ENCODE measurements at regions not wholly inside any gene's neighbourhood (a gene's known extent, or its start where the extent isn't known, plus 50 kb on each side); places are given as distances from the start of the nearest gene placed in this dataset.
A peak's percentile ranks its signal among the peaks of the same experiment; 100 is the strongest.

DNA sequence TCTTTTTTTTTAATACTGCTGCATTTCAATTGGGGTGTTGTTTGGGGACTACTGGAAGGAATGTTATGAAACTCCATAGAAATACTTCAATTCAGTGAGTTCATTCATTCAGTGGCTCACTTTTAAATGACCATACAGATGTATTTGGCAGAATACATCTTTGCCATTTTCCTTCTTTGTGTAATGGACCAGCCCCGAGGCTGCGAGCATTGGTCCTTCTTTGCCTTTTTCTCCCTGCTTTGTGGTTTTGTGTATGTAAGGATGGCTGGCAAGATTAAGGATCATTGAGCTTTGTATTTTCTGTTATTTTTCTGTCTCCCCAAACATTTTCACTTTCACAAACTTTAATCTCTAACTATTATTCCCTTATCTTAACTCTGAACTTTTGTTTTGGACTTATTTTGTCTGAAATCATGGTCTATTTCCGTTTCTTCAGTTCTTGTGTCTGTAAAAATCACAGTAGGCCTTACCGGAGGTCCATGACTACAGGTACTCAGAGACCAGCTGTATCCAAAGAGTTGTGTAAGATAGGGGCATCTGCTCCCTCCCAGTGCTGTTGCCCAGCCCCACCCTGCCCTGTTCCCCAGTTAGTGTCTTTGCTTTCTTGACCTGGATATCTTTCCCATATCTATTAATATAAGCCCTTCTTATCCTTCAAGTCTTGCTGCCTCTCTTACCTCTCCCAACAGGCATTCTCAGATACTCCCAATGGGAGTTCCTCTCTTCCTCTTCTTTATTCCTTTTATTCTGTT, 154.3 kb upstream of the DMRT1 start:
- Mint-ChIP-seq H3K36me3 (peaks cover 2% of the 10 kb centered on the region), H3K4me3 (no peak overlapping the region), H3K27ac (no peak overlapping the region), H3K9me3 (no peaks in the 10 kb centered on the region), H3K27me3 (no peaks in the 10 kb centered on the region), H3K4me1 (peaks cover 0 to 3% (median 0%) of the 10 kb centered on the region in 3 donors)

DNA sequence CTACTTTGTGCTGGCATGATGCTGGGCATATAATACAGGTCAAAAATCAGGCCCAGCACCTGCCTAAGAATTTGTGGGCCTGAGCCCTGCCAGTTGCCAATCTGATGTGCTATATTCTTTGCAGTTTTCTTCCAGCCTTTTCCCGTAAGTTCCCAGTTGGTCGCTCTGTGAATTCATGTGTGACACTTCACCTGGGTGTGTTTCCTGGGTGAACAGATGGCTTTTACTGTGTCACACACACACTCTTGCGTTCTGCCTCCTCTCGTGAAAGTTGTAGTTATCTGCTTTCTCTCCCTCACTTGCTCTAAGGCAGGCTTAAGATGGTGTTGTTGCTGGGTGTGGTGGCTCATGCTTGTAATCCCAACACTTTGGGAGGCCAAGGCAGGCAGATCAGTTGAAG, 153.5 kb upstream of the DMRT1 start:
- Mint-ChIP-seq H3K9me3 (no peaks in the 10 kb centered on the region), H3K27me3 (no peaks in the 10 kb centered on the region), H3K4me3 (peak overlapping the region in 1 of 4 donors; percentile 38), H3K36me3 (peaks cover 2% of the 10 kb centered on the region), H3K27ac (no peak overlapping the region), H3K4me1 (peaks cover 0 to 3% (median 0%) of the 10 kb centered on the region in 3 donors)

DNA sequence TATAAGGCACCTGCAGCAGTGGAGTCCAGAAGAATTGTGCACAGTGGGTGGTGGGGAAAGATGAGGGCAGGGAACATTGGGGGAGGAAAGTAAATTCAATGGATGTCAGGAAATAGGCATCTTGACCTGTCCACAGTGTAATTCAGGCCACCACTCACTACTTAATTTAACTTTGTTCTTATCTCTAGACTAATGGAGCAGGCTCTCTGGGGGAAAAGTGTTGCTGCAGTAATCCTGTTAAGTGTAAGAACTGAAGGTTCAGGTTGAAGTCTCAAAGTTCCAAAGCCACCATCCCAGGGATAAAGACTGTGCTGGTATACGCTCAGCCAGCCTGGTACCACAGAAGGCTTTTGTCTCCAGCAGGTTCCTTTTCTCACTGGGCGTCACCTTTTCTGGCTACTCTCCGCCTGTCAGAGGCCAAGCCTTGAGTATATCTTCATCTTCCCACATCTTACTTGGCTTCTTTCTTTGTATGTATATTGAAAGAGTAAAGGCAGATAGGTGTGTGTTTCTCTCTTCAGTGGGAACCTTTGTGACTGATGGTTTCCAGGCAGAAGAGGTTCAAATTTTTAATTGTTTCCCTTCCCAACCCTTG, 150.9 kb upstream of the DMRT1 start:
- H3K4me1 Mint-ChIP-seq, result peaks cover 0 to 8% (median 0%) of the 10 kb centered on the region in 3 donors
- H3K9me3 Mint-ChIP-seq, result no peaks in the 10 kb centered on the region
- H3K27ac Mint-ChIP-seq, result peak overlapping the region in 1 of 3 donors; percentile 80
- H3K27me3 Mint-ChIP-seq, result peaks cover 3% of the 10 kb centered on the region
- no peak overlapping the region for H3K4me3 Mint-ChIP-seq
- peaks cover 2% of the 10 kb centered on the region for H3K36me3 Mint-ChIP-seq

DNA sequence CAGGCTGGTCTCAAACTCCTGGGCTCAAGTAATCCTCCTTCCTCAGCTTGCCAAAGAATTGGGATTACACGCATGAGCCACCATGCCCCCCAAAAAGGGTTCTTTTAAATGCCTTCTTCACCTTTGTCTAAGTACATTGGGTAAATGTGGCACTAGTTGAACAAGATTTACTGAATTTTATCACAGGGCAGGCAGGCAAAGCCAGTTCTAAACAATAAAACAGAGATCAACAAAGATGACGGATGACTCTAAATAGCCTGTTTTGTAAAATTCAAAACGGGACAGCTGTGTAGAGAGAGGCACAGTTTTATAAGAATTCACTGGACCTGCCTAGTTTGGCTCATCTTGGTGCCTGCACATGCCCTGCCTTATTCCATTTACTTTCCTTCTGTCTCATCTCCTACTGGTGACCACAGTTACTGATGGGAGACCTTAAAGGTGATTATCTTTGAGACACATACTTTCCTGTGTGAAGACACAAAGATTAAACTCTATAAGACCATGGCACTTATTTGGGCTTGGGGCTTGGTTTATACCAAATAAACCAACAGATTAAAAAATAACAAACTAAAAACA, 149.6 kb upstream of the DMRT1 start:
- H3K27ac Mint-ChIP-seq, result no peak overlapping the region
- no peak overlapping the region for H3K4me3 Mint-ChIP-seq
- no peaks in the 10 kb centered on the region for H3K9me3 Mint-ChIP-seq
- H3K4me1 Mint-ChIP-seq, result peaks cover 0 to 8% (median 3%) of the 10 kb centered on the region in 3 donors
- H3K36me3 Mint-ChIP-seq, result peaks cover 2% of the 10 kb centered on the region
- peaks cover 3% of the 10 kb centered on the region for H3K27me3 Mint-ChIP-seq

DNA sequence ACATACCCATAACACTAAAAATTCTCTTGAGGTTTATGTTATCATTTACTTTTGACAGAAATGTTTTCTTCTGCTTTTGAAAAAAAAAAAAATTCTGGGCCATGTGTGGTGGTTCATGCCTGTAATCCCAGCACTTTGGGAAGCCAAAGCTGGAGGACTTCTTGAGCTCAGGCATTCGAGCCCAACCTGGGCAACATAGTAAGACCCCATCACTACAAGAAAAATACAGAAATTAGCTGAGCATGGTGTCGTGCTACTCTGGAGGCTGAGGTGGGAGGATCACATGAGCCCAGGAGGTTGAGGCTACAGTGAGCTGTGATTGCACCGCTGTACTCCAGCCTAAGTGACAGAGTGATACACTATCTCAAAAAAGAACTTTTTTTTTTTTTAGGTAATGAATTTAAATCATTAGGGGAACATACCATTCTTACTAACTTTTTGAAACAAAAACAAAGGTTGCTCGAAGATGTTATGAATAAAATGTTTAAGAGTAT, 148.8 kb upstream of the DMRT1 start:
- Mint-ChIP-seq H3K36me3 (no peaks in the 10 kb centered on the region), H3K27me3 (peaks cover 3% of the 10 kb centered on the region), H3K4me3 (no peak overlapping the region)

DNA sequence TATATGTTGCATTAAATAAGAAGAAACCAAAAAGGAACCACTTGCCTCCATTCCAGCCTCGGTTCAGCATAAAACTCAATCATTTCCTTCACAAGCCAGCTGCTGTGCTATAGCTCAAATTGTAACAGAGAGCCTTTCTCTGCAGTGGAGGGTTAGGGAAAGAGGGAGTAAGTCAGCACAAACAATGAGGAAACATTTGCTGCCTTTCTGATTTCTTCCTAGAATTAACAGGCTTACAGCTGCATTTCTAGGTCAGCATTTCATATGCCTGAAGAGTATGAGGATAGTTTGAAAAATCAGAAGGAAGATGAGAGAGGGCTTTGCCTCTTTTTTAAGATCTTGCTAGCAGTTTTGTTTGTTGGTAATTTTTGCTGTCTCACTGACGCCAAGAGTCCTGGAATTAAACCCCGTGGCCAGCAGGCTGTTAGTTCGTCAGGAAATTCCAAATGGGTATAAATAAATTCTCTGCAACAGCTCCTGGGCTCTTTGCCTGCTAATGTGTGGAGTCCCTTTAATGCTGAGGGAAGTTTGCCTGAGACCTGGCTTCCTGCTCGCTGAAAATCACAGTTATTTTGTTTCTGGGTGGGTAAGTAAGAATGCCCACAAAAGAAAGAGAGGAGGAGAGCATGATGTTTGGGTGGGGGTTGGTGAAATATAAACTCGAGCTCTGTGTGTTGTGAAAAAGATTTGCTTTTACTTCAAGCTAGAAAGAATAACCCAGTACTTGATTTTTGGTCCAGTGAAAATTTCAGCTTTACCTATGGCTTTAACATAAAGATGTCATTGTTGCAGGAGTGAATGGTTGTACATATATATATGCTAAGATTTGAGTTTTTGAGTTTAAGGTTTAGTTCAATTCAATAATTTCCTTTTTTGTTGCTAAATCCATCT, 148.1 kb upstream of the DMRT1 start:
- no peak overlapping the region for H3K27ac Mint-ChIP-seq
- H3K4me1 Mint-ChIP-seq, result peaks cover 0 to 5% (median 3%) of the 10 kb centered on the region in 3 donors
- H3K27me3 Mint-ChIP-seq, result peaks cover 3% of the 10 kb centered on the region
- H3K36me3 Mint-ChIP-seq, result no peaks in the 10 kb centered on the region
- no peak overlapping the region for H3K4me3 Mint-ChIP-seq
- H3K9me3 Mint-ChIP-seq, result no peaks in the 10 kb centered on the region

More for the DNA sequence above, 148.8 kb upstream of the DMRT1 start:
- Mint-ChIP-seq H3K27ac (no peak overlapping the region), H3K9me3 (no peaks in the 10 kb centered on the region), H3K4me1 (peaks cover 0 to 8% (median 3%) of the 10 kb centered on the region in 3 donors)

DNA sequence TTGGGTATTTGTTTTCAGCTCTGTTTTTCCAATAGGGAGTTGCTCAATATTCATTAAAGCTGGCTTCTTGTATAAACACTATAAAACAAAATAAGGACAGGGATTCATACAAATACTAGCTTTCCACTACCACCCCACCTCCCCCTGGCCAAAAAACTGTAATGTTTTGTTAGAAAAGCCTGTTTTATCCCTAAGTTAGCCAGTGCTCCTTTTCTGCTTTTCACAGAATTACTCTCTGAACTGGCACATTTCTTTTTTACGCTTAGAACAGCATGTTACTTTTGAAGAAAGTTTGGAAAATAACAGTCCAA, 147.4 kb upstream of the DMRT1 start:
- Mint-ChIP-seq H3K9me3 (no peaks in the 10 kb centered on the region), H3K4me3 (no peak overlapping the region), H3K27ac (no peak overlapping the region), H3K36me3 (no peaks in the 10 kb centered on the region), H3K27me3 (peaks cover 3% of the 10 kb centered on the region), H3K4me1 (peaks cover 0 to 5% (median 3%) of the 10 kb centered on the region in 3 donors)

DNA sequence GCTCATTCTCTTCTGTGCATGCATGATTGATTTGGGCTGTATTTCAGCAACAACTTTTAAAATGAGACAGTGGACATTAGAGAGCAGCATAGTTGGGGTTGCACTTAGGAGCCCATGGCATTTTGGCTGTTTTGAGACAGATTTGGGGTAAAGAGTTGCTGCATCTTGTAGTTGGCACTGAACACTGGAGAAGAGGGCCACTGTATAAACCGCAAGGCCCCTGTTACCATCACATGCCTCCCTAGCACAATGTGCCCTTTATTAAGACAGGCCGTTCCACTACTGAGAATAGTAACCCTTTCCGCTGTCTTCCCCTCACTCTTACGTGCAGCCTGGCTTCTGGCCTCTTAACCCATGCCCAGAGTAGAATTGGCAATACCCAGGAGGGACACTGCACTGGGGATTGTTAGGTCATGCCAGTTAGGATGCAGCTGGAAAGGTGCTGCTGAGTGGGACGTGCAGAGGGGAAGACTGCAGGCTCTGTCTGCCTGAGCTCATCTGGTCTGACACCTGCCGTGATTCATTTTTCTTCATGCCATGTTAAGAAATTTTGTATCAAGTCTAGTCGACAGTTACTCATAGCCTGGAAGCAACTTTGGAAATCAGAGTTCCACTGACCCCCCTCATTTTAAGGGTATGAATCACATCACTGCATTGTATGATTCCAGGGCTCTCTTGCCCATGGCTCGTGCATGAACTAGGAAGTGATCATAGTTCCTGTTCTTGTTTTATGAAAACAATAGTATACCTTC, 146.9 kb upstream of the DMRT1 start:
- H3K27ac Mint-ChIP-seq, result no peak overlapping the region

DNA sequence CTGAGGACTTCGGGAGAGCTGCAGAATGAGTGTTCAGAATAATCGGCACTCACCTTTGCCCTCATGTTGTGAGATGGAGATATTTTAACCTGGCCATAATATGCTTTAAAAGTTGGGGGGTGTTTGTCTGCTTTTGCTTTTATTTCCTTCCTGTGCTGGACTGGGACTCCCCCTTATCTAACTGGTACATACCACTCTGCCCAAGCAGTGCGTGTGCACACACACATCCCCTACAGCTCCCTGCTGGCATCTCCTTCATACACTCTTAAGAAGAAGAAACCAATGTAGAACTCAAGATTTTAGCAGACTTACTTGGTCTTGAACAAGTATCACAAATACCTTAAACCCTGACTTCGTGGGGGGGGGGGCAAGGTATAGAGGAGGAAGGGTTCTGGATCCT, 146.2 kb upstream of the DMRT1 start:
- no peak overlapping the region for H3K27ac Mint-ChIP-seq
- peaks cover 0 to 5% (median 3%) of the 10 kb centered on the region in 3 donors for H3K4me1 Mint-ChIP-seq
- no peaks in the 10 kb centered on the region for H3K36me3 Mint-ChIP-seq
- H3K4me3 Mint-ChIP-seq, result no peak overlapping the region
- peaks cover 3% of the 10 kb centered on the region for H3K27me3 Mint-ChIP-seq
- H3K9me3 Mint-ChIP-seq, result no peaks in the 10 kb centered on the region

More for the DNA sequence above, 146.9 kb upstream of the DMRT1 start:
- Mint-ChIP-seq H3K4me3 (peak overlapping the region in 1 of 4 donors; percentile 11), H3K9me3 (no peaks in the 10 kb centered on the region), H3K27me3 (peaks cover 3% of the 10 kb centered on the region), H3K36me3 (no peaks in the 10 kb centered on the region), H3K4me1 (peaks cover 0 to 5% (median 3%) of the 10 kb centered on the region in 3 donors)

DNA sequence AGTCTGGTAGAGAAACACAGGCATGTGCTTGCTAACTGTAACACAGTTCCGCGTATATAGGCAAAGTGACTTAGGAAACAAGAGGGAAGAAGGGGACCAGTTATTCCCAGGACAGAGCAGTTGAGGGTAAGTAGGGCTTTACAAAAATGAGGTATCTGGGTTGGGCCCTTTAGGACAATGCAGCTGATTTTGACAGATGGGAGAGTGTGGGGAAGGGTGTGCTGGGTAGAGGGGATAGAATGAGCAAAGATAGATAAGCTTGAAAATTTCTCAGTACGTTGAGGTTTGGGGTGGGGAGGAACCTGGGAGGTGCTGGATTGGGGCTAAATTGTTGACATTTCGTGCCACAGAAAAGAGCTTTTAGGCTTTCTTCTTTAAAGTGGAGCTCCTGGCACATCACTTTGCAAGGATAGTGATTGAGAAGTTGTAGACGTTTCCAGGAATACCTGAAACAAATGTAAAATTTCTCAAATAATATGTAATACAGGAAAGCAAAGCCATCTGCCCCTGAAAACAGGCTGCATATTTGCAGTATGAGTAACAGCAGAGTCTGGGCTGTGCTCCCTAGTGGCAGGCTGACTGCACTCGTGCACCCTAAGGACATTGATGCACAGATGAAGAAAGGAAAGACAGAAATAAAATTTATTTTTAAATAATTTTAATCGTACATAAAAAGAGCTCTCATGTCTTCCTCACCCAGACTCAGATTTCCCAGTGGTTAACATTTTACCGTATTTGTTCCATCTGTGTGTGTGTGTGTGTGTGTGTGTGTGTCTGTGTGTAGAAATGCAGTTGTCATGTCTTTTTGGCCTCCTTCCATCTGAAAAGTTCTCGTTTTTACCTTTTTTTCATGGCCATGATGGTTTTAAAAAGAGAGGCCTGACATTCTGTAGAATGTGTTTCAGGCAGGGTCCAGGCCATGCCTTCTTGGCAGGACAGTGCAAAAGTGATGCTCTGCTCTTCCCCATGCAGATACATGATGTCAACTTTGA, 144.9 kb upstream of the DMRT1 start:
- Mint-ChIP-seq H3K4me3 (no peak overlapping the region), H3K36me3 (no peaks in the 10 kb centered on the region), H3K4me1 (peaks cover 0 to 5% (median 3%) of the 10 kb centered on the region in 3 donors), H3K9me3 (no peaks in the 10 kb centered on the region), H3K27me3 (peaks cover 6% of the 10 kb centered on the region), H3K27ac (no peak overlapping the region)

DNA sequence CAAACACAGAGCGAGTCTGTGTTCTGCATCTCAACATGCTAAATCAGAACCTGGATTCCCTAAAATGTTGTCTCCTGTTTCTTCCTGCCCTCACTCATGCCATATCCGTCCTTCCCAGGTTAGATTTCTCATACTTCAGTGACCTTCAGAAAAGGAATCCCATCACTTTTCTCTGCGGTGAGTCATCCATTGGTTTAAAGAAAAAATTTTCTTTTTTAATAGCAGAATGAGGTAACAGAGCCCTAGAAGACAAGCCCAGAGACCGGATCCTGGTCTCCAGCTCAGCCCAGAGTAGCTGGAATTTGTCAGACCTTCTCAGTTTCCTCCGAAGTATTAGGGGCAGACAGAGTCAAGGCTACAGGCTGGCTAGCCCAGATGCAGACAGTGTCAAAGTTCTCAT, 143.2 kb upstream of the DMRT1 start:
- H3K9me3 Mint-ChIP-seq, result no peaks in the 10 kb centered on the region
- H3K27ac Mint-ChIP-seq, result peak overlapping the region in 1 of 3 donors; percentile 44
- peaks cover 6% of the 10 kb centered on the region for H3K27me3 Mint-ChIP-seq
- no peaks in the 10 kb centered on the region for H3K36me3 Mint-ChIP-seq
- no peak overlapping the region for H3K4me3 Mint-ChIP-seq
- peaks cover 0 to 5% (median 3%) of the 10 kb centered on the region in 3 donors for H3K4me1 Mint-ChIP-seq

DNA sequence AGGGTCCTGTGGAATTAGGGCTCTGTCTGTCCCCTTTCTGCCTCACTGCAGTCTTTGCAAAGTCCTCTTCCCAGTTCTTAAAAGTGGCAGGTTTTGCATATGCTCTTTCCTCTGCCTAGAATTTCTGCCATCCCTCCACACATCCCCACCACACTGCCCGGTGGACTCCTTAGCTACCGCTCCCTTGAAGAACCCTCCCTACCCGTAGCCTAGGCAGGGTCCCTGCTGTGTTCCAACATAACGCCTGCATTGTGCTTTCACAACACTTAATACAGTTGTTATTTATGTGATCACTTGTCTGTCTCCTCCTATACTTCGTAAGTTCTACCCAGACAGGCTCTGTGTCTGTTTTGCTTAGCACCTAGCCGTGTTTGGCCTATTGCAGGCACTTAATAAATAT, 142.5 kb upstream of the DMRT1 start:
- H3K36me3 Mint-ChIP-seq, result no peaks in the 10 kb centered on the region
- H3K27ac Mint-ChIP-seq, result no peak overlapping the region
- peaks cover 6% of the 10 kb centered on the region for H3K27me3 Mint-ChIP-seq
- no peaks in the 10 kb centered on the region for H3K9me3 Mint-ChIP-seq
- H3K4me3 Mint-ChIP-seq, result no peak overlapping the region
- peaks cover 0 to 5% (median 3%) of the 10 kb centered on the region in 3 donors for H3K4me1 Mint-ChIP-seq

DNA sequence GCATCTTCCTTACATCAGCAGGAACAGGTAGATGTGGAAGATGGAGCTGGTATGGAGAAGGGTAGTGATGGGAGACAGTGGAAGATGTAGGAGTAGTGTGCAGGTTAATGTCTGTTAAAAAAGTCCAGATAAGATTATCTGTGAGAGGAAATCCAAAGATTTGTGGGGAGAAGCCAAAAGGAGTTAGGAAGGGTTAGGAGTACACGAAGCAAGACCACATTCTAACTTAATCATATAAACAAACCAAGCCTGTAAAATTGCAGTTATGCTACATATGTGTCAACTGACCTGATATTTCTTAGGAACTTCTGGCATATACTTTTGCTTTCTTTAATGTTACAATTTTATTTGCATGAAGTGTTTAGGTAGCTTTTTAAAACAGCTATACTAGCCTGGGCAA, 142.1 kb upstream of the DMRT1 start:
- Mint-ChIP-seq H3K9me3 (no peaks in the 10 kb centered on the region), H3K36me3 (no peaks in the 10 kb centered on the region), H3K27me3 (peaks cover 9% of the 10 kb centered on the region), H3K4me3 (no peak overlapping the region), H3K27ac (no peak overlapping the region), H3K4me1 (peaks cover 0 to 5% (median 3%) of the 10 kb centered on the region in 3 donors)
